HUDEP-2 (cell line): ENCODE measurements at regions not wholly inside any gene's neighbourhood (a gene's known extent, or its start where the extent isn't known, plus 50 kb on each side); places are given as distances from the start of the nearest gene placed in this dataset.

Experiments used
- DNase-seq, 76 experiments: peaks; one replicate each; lab custom pipeline; 2025; ENCODE audit not compliant: unreplicated experiment in 76 of 76; lab: John Stamatoyannopoulos, UW

- DNase-seq: peak in 71 of 76 experiments; percentile 23 to 85 (median 71)
These were observed 154.3 kb downstream of the VEGFA start for GRCh38 chr6:43924222-43924702.

- DNase-seq: peak in 2 of 76 experiments; percentile 21 to 26
These were observed 153.6 kb downstream of the VEGFA start for GRCh38 chr6:43923376-43924221.

GRCh38 chr6:43922426-43923375 lies 152.7 kb downstream of the VEGFA start:
- no peak for DNase-seq

GRCh38 chr6:43921548-43922425 lies 151.8 kb downstream of the VEGFA start:
- DNase-seq: no peak

GRCh38 chr6:43921039-43921438 lies 151.0 kb downstream of the VEGFA start:
- DNase-seq: no peak

- no peak for DNase-seq
These were observed 149.8 kb downstream of the VEGFA start for GRCh38 chr6:43919774-43920173.

- peak in 35 of 76 experiments; percentile 11 to 68 (median 36) for DNase-seq
These were observed 147.9 kb downstream of the VEGFA start for GRCh38 chr6:43917878-43918382.

GRCh38 chr6:43916924-43917877 lies 147.2 kb downstream of the VEGFA start:
- peak in 4 of 76 experiments; percentile 24 to 52 (median 30) for DNase-seq

GRCh38 chr6:43915986-43916923 lies 146.2 kb downstream of the VEGFA start:
- DNase-seq: peak in 38 of 76 experiments; percentile 22 to 75 (median 42)

GRCh38 chr6:43915208-43915869 lies 145.3 kb downstream of the VEGFA start:
- no peak for DNase-seq

- DNase-seq: no peak
These were observed 144.5 kb downstream of the VEGFA start for GRCh38 chr6:43914272-43915147.

- DNase-seq: no peak
These were observed 143.6 kb downstream of the VEGFA start for GRCh38 chr6:43913375-43914271.

GRCh38 chr6:43912598-43913371 lies 142.8 kb downstream of the VEGFA start:
- DNase-seq: no peak

- no peak for DNase-seq
These were observed 142.1 kb downstream of the VEGFA start for GRCh38 chr6:43912116-43912577.
